Thoracic aorta (tissue), 2 donors: ENCODE measurements at regions not wholly inside any gene's neighbourhood (a gene's known extent, or its start where the extent isn't known, plus 50 kb on each side); places are given as distances from the start of the nearest gene placed in this dataset.

ENCODE experiments used
- ATAC-seq: fragments of 150-250 bp; one replicate; pipeline ENCODE4 v1.8.0; 2017; ENCODE audit warnings: low read depth; ENCODE audit not compliant: insufficient number of reproducible peaks, low FRiP score
- DNase-seq: peaks from one replicate; pipeline ENCODE4 v3.0.0-alpha.2; 2020; ENCODE audit warnings: low spot score
- H3K27ac ChIP-seq, 2 donors: fragments of 200-600 bp; sonication (generic); 1 replicate in 1 of 2; 2 replicates in 1 of 2; pipeline ENCODE4 v1.5.1; 2016; ENCODE audit warnings: mild to moderate bottlenecking in 2 of 2, moderate library complexity in 2 of 2
- H3K27me3 ChIP-seq: fragments of 200-600 bp; sonication (generic); replicated peaks from 2 replicates; pipeline ENCODE4 v1.6.0; 2016; ENCODE audit warnings: mild to moderate bottlenecking; ENCODE audit not compliant: insufficient read depth
- H3K36me3 ChIP-seq: fragments of 200-600 bp; sonication (generic); one replicate; pipeline ENCODE4 v1.5.1; 2016
- H3K4me1 ChIP-seq, 2 donors: fragments of 200-600 bp; sonication (generic); 1 replicate in 1 of 2; 2 replicates in 1 of 2; pipeline versions ENCODE4 v1.5.1 to v1.6.0; 2016; ENCODE audit warnings: low read depth in 2 of 2, mild to moderate bottlenecking in 1 of 2; ENCODE audit not compliant: control insufficient read depth in 1 of 2
- H3K4me3 ChIP-seq: fragments of 200-600 bp; sonication (generic); 2 replicates; pipeline ENCODE4 v1.5.1; 2016; ENCODE audit warnings: mild to moderate bottlenecking
- H3K9me3 ChIP-seq: fragments of 200-600 bp; sonication (generic); 2 replicates; pipeline ENCODE4 v1.5.1; 2016
- CTCF ChIP-seq: fragments of 200-600 bp; sonication (generic); IDR thresholded peaks from one replicate; pipeline ENCODE4 v1.5.1; 2019; ENCODE audit warnings: antibody characterized with exemption

GRCh38 chr12:19890024-19890423, 450.7 kb downstream of the AEBP2 start:
- Histone ChIP-seq H3K27ac (peak overlapping the region in 1 of 2 donors; percentile 38), H3K4me1 (peaks cover 48 to 71% of the 10 kb centered on the region in 2 donors), H3K9me3 (no peaks in the 10 kb centered on the region), H3K27me3 (no peaks in the 10 kb centered on the region), H3K4me3 (no peak overlapping the region), H3K36me3 (no peaks in the 10 kb centered on the region)
- DNase-seq (no peak), ATAC-seq (no peak)
- TF ChIP-seq CTCF, result no peak

GRCh38 chr12:19891936-19892591, 452.8 kb downstream of the AEBP2 start:
- peak overlapping the region; percentile 41 for H3K4me3 ChIP-seq
- H3K27me3 ChIP-seq, result no peaks in the 10 kb centered on the region
- no peaks in the 10 kb centered on the region for H3K9me3 ChIP-seq

GRCh38 chr12:19893514-19893913, 454.2 kb downstream of the AEBP2 start:
- Histone ChIP-seq H3K4me3 (no peak overlapping the region), H3K4me1 (peaks cover 48 to 73% of the 10 kb centered on the region in 2 donors), H3K27ac (peak overlapping the region; percentile 4 to 65), H3K9me3 (no peaks in the 10 kb centered on the region), H3K36me3 (no peaks in the 10 kb centered on the region), H3K27me3 (no peaks in the 10 kb centered on the region)
- no peak for DNase-seq
- no peak for ATAC-seq
- TF ChIP-seq CTCF, result no peak

More at GRCh38 chr12:19891936-19892591, 452.8 kb downstream of the AEBP2 start:
- peaks cover 47 to 67% of the 10 kb centered on the region in 2 donors for H3K4me1 ChIP-seq
- H3K27ac ChIP-seq, result peak overlapping the region; percentile 64 to 65
- H3K36me3 ChIP-seq, result no peaks in the 10 kb centered on the region
- no peak for TF ChIP-seq CTCF
- ATAC-seq (no peak), DNase-seq (no peak)

GRCh38 chr12:19894050-19894449, 454.8 kb downstream of the AEBP2 start:
- DNase-seq, result no peak
- no peak overlapping the region for H3K4me3 ChIP-seq
- TF ChIP-seq CTCF, result no peak
- H3K36me3 ChIP-seq, result no peaks in the 10 kb centered on the region
- peak overlapping the region in 1 of 2 donors; percentile 65 for H3K27ac ChIP-seq
- H3K4me1 ChIP-seq, result peaks cover 48 to 74% of the 10 kb centered on the region in 2 donors
- H3K27me3 ChIP-seq, result no peaks in the 10 kb centered on the region
- no peaks in the 10 kb centered on the region for H3K9me3 ChIP-seq
- no peak for ATAC-seq

- ATAC-seq (no peak), DNase-seq (no peak)
- Histone ChIP-seq H3K27ac (peak overlapping the region; percentile 62 to 65), H3K36me3 (no peaks in the 10 kb centered on the region), H3K27me3 (no peaks in the 10 kb centered on the region), H3K4me3 (peak overlapping the region; percentile 34), H3K9me3 (no peaks in the 10 kb centered on the region), H3K4me1 (peaks cover 48 to 74% of the 10 kb centered on the region in 2 donors)
- no peak for TF ChIP-seq CTCF
These were observed 455.5 kb downstream of the AEBP2 start for GRCh38 chr12:19894803-19895202.
